HG03097 (cell line): ENCODE measurements at regions not wholly inside any gene's neighbourhood (a gene's known extent, or its start where the extent isn't known, plus 50 kb on each side); places are given as distances from the start of the nearest gene placed in this dataset.
"Not testable (repeated sequence)": the region's sequence is repeated elsewhere in the genome, so short reads cannot be mapped to it uniquely, and the experiment has no call there.

Experiments used
- ATAC-seq: cut with Tn5 transposase; IDR thresholded peaks from one replicate; pipeline ENCODE4 v1.9.1; 2021; ENCODE audit not compliant: unreplicated experiment, low FRiP score

GRCh38 chr10:28986117-28986792, 302.6 kb upstream of the LYZL1 start:
- ATAC-seq, result no peak

- no peak for ATAC-seq
These were observed 302.0 kb upstream of the LYZL1 start for GRCh38 chr10:28986856-28987255.

GRCh38 chr10:28987555-28988320, 301.1 kb upstream of the LYZL1 start:
- no peak for ATAC-seq

- no peak for ATAC-seq
These were observed 299.9 kb upstream of the LYZL1 start for GRCh38 chr10:28988980-28989379.

- ATAC-seq, result no peak
These were observed 297.3 kb upstream of the LYZL1 start for GRCh38 chr10:28991333-28992270.

- no peak for ATAC-seq
These were observed 295.8 kb upstream of the LYZL1 start for GRCh38 chr10:28993056-28993455.

- no peak for ATAC-seq
These were observed 295.0 kb upstream of the LYZL1 start for GRCh38 chr10:28993861-28994260.

- ATAC-seq, result not testable (repeated sequence)
These were observed 294.1 kb upstream of the LYZL1 start for GRCh38 chr10:28994802-28995201.

GRCh38 chr10:28995497-28995896, 293.4 kb upstream of the LYZL1 start:
- ATAC-seq, result no peak

- ATAC-seq, result no peak
These were observed 292.5 kb upstream of the LYZL1 start for GRCh38 chr10:28996345-28996744.

GRCh38 chr10:28996947-28997551, 291.8 kb upstream of the LYZL1 start:
- ATAC-seq, result no peak

- no peak for ATAC-seq
These were observed 291.1 kb upstream of the LYZL1 start for GRCh38 chr10:28997734-28998133.

- no peak for ATAC-seq
These were observed 287.1 kb upstream of the LYZL1 start for GRCh38 chr10:29001801-29002200.

GRCh38 chr10:29003014-29003413, 285.9 kb upstream of the LYZL1 start:
- not testable (repeated sequence) for ATAC-seq

- ATAC-seq, result no peak
These were observed 282.9 kb upstream of the LYZL1 start for GRCh38 chr10:29005988-29006387.

GRCh38 chr10:29007370-29007747, 281.5 kb upstream of the LYZL1 start:
- no peak for ATAC-seq

- ATAC-seq, result no peak
These were observed 280.9 kb upstream of the LYZL1 start for GRCh38 chr10:29007748-29008610.

GRCh38 chr10:29009464-29009863, 279.4 kb upstream of the LYZL1 start:
- ATAC-seq, result no peak

GRCh38 chr10:29011516-29011915, 277.4 kb upstream of the LYZL1 start:
- no peak for ATAC-seq
